Stimulated activated CD8-positive, alpha-beta memory T cell treated with anti-CD3 and anti-CD28 coated beads, Interleukin-15, amount 100 ng/mL, for 48 hours (primary cell): ENCODE measurements at regions not wholly inside any gene's neighbourhood (a gene's known extent, or its start where the extent isn't known, plus 50 kb on each side); places are given as distances from the start of the nearest gene placed in this dataset.
"Not testable (repeated sequence)": the region's sequence is repeated elsewhere in the genome, so short reads cannot be mapped to it uniquely, and the experiment has no call there.

Experiments
- DNase-seq, 2 donors: peaks; one replicate each; pipeline ENCODE4 v3.0.0-alpha.2; 2020; ENCODE audit warnings: low read depth in 2 of 2

DNA sequence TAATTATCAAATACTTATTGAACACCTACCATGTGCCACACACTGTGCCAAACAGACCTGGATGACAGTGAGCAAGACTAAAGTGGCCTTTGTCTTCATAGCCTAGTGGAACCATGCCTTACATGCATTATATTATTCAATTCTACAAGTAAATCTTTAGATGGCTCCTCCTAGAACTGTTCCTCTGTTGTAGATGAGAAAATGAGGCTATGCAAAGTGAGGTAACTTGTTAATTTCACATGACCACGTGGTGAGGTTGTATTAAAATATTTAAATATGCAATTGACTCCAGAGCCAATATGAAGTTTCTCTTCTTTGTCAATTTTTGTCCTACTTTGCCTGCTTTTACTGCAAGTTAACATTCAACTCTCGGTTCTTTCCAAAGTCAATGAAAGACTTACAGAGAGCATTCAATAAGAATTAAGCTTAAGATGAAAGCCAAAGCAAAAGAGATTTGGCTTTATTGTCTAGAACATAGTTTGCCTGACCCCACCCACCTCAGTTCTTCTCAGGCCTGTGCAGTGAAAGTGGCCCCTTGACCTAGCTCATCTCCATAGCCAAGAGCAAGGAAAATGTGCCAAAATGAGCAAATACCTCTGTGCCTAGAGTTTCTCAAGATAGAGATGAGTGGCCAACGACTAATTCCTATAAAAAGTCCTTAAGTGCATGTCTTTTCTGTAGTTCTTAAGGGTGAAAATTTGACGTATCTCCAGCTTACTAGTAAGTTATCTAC lies 263.2 kb upstream of the NFIA start:
- no peak for DNase-seq

DNA sequence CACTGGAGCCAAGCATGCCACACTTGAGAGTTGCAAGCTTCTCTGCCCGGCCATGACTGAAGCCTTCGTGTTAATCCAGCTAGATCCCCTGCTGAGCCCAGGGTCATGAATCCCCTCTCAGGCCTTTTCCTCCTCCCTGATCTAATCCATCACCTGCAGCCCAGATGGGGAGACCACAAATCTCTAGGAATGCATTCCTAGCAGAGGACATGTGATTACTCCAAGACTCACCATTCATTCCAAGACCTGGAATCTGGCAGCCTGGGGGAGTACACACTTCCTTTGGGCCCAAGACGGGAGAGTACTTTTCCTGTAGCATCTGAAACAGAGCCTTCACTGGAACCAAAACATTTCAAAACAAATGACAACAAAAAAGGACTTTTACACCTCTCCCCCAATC lies 269.3 kb upstream of the NFIA start:
- DNase-seq = no peak

- DNase-seq = no peak
Measured at GRCh38 chr1:60809204-60809980, 273.0 kb upstream of the NFIA start.

GRCh38 chr1:60808676-60809075 lies 273.7 kb upstream of the NFIA start:
- no peak for DNase-seq

GRCh38 chr1:60802884-60803283 lies 279.5 kb upstream of the NFIA start:
- DNase-seq = no peak

DNA sequence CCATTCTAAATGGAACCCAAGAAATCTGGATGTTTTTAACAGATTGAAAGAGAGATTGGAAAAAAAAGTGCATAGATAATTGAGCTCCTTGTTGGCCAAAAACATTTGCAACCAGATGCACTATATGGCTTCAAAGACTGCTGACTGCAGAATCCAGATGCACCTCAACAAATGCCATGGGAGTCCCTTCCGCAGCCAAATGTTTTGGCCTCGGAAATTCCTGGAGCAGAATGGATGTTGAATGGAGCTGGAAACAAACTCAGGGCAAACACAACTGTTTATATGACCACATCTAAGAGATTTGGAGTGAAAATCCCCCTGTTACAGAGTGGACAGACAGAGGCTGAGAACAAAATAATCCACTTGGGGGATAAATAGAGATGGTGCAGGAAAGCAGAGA lies 285.0 kb upstream of the NFIA start:
- no peak for DNase-seq

DNA sequence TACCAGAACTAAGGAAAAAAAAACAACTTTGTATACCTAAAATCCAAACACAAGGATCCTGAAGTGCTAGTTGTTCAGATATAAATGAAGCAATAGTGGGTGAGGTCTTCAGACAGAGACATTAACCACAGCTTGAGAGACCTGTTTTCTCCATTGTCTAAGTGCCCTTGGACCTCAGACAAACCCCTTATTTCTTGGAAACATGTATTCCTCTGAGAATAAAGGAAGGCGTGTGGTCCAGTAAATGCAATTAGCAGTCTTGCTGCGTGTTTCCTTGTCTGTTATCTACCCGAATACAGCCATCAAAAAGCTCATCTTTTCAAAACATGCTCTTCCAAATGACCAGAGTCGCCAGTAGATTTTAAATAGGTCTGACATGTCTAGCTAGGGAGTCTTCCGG lies 291.1 kb upstream of the NFIA start:
- no peak for DNase-seq

DNA sequence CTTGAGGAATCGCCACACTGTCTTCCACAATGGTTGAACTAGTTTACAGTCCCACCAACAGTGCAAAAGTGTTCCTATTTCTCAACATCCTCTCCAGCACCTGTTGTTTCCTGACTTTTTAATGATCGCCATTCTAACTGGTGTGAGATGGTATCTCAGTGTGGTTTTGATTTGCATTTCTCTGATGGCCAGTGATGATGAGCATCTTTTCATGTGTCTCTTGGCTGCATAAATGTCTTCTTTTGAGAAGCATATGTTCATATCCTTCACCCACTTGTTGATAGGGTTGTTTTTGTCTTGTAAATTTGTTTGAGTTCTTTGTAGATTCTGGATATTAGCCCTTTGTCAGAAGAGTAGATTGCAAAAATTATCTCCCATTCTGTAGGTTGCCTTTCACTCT lies 309.3 kb upstream of the NFIA start:
- not testable (repeated sequence) for DNase-seq

DNA sequence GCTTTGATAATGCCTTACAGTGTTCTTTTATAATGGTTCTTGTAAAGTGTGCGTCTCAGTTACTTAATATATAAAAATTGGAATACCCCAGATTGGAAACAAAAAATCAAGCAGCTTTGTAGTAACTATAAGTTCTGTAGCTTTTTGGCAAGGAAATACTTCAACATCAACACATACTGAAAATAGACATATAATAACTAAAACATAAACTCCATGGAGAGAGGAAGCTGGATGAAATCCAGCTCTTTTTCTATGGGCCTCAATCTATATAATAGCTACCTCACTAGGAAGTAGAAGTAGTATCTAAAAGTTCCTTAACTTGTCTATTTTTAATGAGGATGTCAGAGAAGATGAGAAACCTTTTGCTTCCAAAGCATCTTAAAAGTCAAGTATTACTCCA lies 313.3 kb upstream of the NFIA start:
- DNase-seq = no peak

DNA sequence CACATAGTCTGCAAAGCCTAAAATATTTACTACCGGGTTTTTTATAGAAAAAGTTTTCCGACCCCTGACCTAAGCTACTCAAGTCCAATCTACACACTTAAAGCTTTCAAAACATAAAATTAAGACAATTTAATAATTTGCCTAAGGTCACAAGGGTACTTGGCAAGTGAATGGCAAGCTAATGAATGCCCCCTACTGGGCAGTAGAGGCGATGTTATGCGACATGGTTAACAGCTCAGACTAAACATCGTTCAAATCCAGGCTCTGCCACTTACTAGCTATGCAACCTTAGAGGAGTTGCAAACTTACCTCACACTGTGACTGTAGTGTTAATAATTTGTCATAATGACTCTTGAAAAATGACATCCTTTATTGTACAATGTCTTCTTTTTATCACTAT lies 317.2 kb upstream of the NFIA start:
- DNase-seq = no peak

DNA sequence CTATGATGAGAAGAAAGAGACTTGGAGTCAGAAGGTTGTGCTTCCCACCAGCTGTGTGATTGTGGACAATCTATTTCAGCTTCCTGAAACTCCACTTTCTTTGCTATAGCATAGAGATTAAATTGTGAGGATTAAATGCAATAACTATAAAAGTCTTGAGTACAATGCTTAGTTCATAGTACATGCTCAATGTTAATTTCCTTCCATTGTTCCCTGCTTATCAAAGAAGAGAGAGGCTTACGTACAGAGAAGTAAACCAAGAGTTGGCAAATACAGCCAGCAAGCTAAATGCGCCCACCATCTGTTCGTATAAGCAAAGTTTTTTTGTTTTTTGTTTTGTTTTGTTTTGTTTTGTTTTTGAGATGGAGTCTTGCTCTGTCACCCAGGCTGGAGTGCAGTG lies 317.9 kb upstream of the NFIA start:
- DNase-seq = no peak

DNA sequence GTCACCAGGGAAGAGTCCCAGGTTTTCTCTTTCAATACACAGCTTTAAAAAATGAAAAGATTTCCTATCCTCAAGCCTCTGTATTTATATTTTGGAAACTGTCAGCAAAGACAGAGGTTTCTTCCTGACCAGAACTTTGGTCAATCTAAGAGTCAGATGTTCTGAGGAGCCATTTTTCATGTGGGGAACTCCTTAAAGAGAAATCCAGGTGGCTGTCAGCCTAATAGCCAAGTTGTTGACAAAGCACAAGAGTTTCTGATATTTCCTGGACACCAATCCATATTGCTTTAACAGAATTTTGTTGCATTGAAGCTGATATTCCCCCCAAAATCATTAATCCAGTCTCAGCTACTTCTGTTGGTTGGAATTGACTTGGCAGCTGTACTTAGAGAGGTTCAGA lies 318.6 kb upstream of the NFIA start:
- DNase-seq = no peak

GRCh38 chr1:60762911-60763310 lies 319.4 kb upstream of the NFIA start:
- no peak for DNase-seq

DNA sequence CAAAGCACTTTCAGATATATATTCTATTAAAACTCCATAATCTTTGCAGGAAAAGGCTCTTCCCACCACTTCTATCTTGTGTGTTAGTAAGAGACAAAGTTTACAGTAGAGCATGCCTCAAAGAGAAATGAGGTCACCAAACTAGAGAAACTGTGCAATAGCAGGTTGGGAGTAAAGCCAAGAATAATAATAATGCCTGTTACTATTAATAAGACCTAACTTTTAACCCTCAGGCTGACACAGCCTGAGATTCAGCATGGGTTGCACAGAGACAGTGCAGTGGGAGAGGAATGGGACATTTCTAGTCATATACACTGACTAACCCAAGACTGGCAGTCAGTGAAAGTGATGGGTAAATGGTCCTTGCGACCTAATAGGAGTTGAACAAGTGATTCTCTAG lies 320.2 kb upstream of the NFIA start:
- no peak for DNase-seq

GRCh38 chr1:60759291-60759690 lies 323.1 kb upstream of the NFIA start:
- DNase-seq = no peak

DNA sequence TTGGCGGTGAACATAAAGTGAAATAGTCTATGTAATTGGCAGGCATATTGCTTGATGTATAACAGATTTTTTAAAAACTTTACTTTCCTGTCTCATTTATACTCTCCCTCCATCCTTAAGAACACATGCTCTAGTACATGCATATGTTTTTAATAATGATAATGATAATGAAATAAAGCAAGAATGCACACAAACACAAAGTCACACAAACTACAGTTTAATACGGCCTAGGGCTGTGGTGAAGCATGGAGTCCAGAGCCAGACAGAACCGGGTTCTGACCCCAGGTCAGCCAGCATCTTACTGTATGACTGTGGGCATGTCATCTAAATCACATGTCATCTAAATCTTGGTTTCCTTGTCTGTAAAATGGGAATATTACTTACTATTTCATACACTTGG lies 324.9 kb upstream of the NFIA start:
- DNase-seq = no peak

GRCh38 chr1:60753036-60753900 lies 329.1 kb upstream of the NFIA start:
- no peak for DNase-seq

GRCh38 chr1:60751306-60751705 lies 331.1 kb upstream of the NFIA start:
- DNase-seq = no peak

GRCh38 chr1:60747353-60747752 lies 335.0 kb upstream of the NFIA start:
- no peak for DNase-seq

- DNase-seq = no peak
Measured at GRCh38 chr1:60746278-60746791, 336.0 kb upstream of the NFIA start.

DNA sequence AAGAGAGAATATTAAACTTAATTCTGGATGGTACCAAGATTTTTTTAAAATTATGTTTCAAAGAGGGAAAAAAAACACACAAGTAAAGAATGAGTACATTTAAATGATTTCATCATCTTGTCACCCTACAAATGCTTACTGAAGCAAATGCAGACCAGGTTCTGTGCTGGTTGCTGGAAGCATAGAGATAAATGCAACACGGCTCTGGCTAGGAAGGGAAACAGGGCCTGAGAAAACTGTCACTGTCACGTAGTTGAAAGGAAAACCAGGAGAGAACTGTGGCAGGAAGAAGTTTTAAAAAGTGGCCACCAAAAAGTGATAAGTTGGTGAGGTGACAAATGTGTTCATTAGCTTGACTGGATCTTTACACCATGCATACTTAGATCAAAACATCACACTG lies 336.9 kb upstream of the NFIA start:
- no peak for DNase-seq

GRCh38 chr1:60742339-60742738 lies 340.0 kb upstream of the NFIA start:
- no peak for DNase-seq
